HepG2 (cell line): ENCODE measurements at regions not wholly inside any gene's neighbourhood (a gene's known extent, or its start where the extent isn't known, plus 50 kb on each side); places are given as distances from the start of the nearest gene placed in this dataset.

Experiments
- ATAC-seq: fragments of 200-7000 bp; cut with Tn5 transposase; 3 replicates; pipeline ENCODE4 v1.9.1; 2020; ENCODE audit warnings: mild to moderate bottlenecking, moderate library complexity
- BruUV-seq: library from RNA; stranded (reverse); fragments of 400-500 nt; replicated peaks from 2 replicates; lab custom pipeline; 2021; lab: Mats Ljungman, UMichigan
- CTCF ChIA-PET: fragments of 300-600 bp; formaldehyde crosslinking; extraction: SDS; loops from one replicate; lab custom pipeline; 2021; ENCODE audit warnings: low total read pairs, inconsistent platforms, low intra/inter-chr PET ratio; lab: Yijun Ruan, JAX
- POLR2A ChIA-PET: fragments of 350-600 bp; sonication (Branson Sonifier 250); formaldehyde crosslinking; loops from one replicate; lab custom pipeline; 2020; ENCODE audit warnings: antibody characterized with exemption, inconsistent platforms; lab: Yijun Ruan, JAX
- DNase-seq: peaks from one replicate; pipeline ENCODE4 v3.0.0-alpha.2; 2015; ENCODE audit warnings: low spot score
- FAIRE-seq: peaks from 3 replicates; lab custom pipeline; 2011; peaks lifted over from hg19 to GRCh38; lab: Jason Lieb, UNC
- H2AFZ ChIP-seq: one replicate; pipeline ENCODE4 v1.6.1; 2011; ENCODE audit warnings: low read length, inconsistent platforms
- H3K27ac ChIP-seq: fragments of 300-600 bp; 3 replicates; pipeline ENCODE4 v1.8.0; 2011; ENCODE audit warnings: mixed run types, mild to moderate bottlenecking, mixed read lengths, low read length, inconsistent platforms; ENCODE audit not compliant: insufficient read depth; ENCODE audit errors: extremely low read length
- H3K27me3 ChIP-seq, 2 experiments: fragments of 200-600 bp in 1 of 2; 2 replicates in 1 of 2; 3 replicates in 1 of 2; pipeline versions ENCODE4 v1.6.0 to v1.8.0; 2011; ENCODE audit warnings: low read length in 2 of 2, mild to moderate bottlenecking in 2 of 2, moderate library complexity in 2 of 2, inconsistent platforms in 1 of 2; ENCODE audit not compliant: insufficient read depth in 2 of 2, control insufficient read depth in 1 of 2
- H3K36me3 ChIP-seq, 2 experiments: fragments of 200-600 bp in 1 of 2; replicated peaks in 1 of 2; 2 replicates in 1 of 2; 3 replicates in 1 of 2; pipeline versions ENCODE4 v1.5.1 to v1.8.0; 2011; ENCODE audit warnings: low read length in 2 of 2, inconsistent platforms in 1 of 2; ENCODE audit not compliant: insufficient read depth in 2 of 2, control insufficient read depth in 1 of 2
- H3K4me1 ChIP-seq: 2 replicates; pipeline ENCODE4 v1.5.1; 2012; ENCODE audit warnings: low read length, inconsistent platforms; ENCODE audit not compliant: insufficient read depth
- H3K4me2 ChIP-seq: 2 replicates; pipeline ENCODE4 v1.6.0; 2011; ENCODE audit warnings: low read depth, low read length, inconsistent platforms
- H3K4me3 ChIP-seq, 3 experiments: fragments of 200-600 bp in 1 of 3; sonication (generic), shearing (Covaris generic) in 1 of 3; replicated peaks in 1 of 3; 2 replicates each; pipeline ENCODE4 v1.5.1; 2011 to 2016; ENCODE audit warnings: low read length in 3 of 3, inconsistent platforms in 2 of 3, low read depth in 2 of 3, mild to moderate bottlenecking in 2 of 3, control low read depth in 1 of 3, mixed read lengths in 1 of 3; ENCODE audit not compliant: insufficient read depth in 1 of 3
- H3K79me2 ChIP-seq: one replicate; pipeline ENCODE4 v1.6.1; 2011; ENCODE audit warnings: low read length, inconsistent platforms; ENCODE audit not compliant: insufficient read depth
- H3K9ac ChIP-seq: 2 replicates; pipeline ENCODE4 v1.6.0; 2011; ENCODE audit warnings: mild to moderate bottlenecking, low read depth, low read length, inconsistent platforms; ENCODE audit not compliant: insufficient read depth
- H3K9me3 ChIP-seq: 2 replicates; pipeline ENCODE4 v1.5.1; 2012; ENCODE audit warnings: mild to moderate bottlenecking, low read length
- H4K20me1 ChIP-seq: 2 replicates; pipeline ENCODE4 v1.6.0; 2011; ENCODE audit warnings: inconsistent platforms, mild to moderate bottlenecking, low read length, moderate library complexity; ENCODE audit not compliant: insufficient read depth
- ELF4 ChIP-seq: sonication (generic); formaldehyde crosslinking; IDR thresholded peaks from 2 replicates; pipeline ENCODE4 v1.5.0; 2020; ENCODE audit warnings: missing genetic modification reagents, mild to moderate bottlenecking, moderate library complexity, borderline replicate concordance
- GABPB1 ChIP-seq: IDR thresholded peaks from 2 replicates; pipeline ENCODE4 v1.6.1; 2016; ENCODE audit warnings: mild to moderate bottlenecking, missing genetic modification reagents, moderate library complexity, missing compliant biosample characterization
- HOXA7 ChIP-seq: sonication (generic); formaldehyde crosslinking; IDR thresholded peaks from 2 replicates; pipeline ENCODE4 v1.8.1; 2022; ENCODE audit warnings: mild to moderate bottlenecking, missing genetic modification reagents, moderate library complexity
- MBD4 ChIP-seq: IDR thresholded peaks from 2 replicates; pipeline ENCODE4 v1.6.1; 2012; ENCODE audit warnings: low read length, inconsistent platforms, borderline replicate concordance
- MTA3 ChIP-seq: sonication (generic); formaldehyde crosslinking; IDR thresholded peaks from 2 replicates; pipeline ENCODE4 v1.4.0; 2020; ENCODE audit warnings: missing genetic modification reagents
- PCBP2 ChIP-seq: fragments of 200-400 bp; formaldehyde crosslinking; optimal IDR thresholded peaks from 2 replicates; pipeline ENCODE3; 2018; ENCODE audit warnings: low read length, low read depth; ENCODE audit not compliant: poor library complexity, severe bottlenecking
- REL ChIP-seq: sonication (generic); formaldehyde crosslinking; conservative IDR thresholded peaks from 2 replicates; pipeline ENCODE4 v1.8.0; 2022; ENCODE audit warnings: mild to moderate bottlenecking, missing genetic modification reagents, moderate library complexity
- RFX5 ChIP-seq: IDR thresholded peaks from 2 replicates; pipeline ENCODE4 v1.6.1; 2011; ENCODE audit warnings: low read depth, low read length, improper control_type of control experiment
- SP140L ChIP-seq: sonication (generic); formaldehyde crosslinking; IDR thresholded peaks from 2 replicates; pipeline ENCODE4 v1.4.0; 2020; ENCODE audit warnings: missing genetic modification reagents, borderline replicate concordance
- SRSF4 ChIP-seq: fragments of 200-400 bp; formaldehyde crosslinking; IDR thresholded peaks from one replicate; pipeline ENCODE4 v1.6.1; 2018; ENCODE audit warnings: mild to moderate bottlenecking, low read depth, low read length, moderate library complexity; ENCODE audit not compliant: poor library complexity, severe bottlenecking
- ZNF180 ChIP-seq: sonication (generic); formaldehyde crosslinking; IDR thresholded peaks from 2 replicates; pipeline ENCODE4 v1.4.0; 2020; ENCODE audit warnings: low read depth, missing genetic modification reagents, borderline replicate concordance
- ZNF569 ChIP-seq: sonication (generic); formaldehyde crosslinking; IDR thresholded peaks from 2 replicates; pipeline ENCODE4 v1.5.0; 2020; ENCODE audit warnings: mild to moderate bottlenecking, missing genetic modification reagents, moderate library complexity, borderline replicate concordance
- ZNF782 ChIP-seq: sonication (generic); formaldehyde crosslinking; IDR thresholded peaks from 2 replicates; pipeline ENCODE4 v1.4.0; 2020; ENCODE audit warnings: missing genetic modification reagents, mild to moderate bottlenecking, borderline replicate concordance
- WGBS: methylation state at CpG from one replicate; pipeline ENCODE4 v1.1.6; 2017; ENCODE audit warnings: low lambda C conversion rate; 5-methylcytosine and 5-hydroxymethylcytosine counted together
- in situ Hi-C: cut with HindIII; loops from 2 replicates; pipeline ENCODE4 v1.10.0; 2017; ENCODE audit warnings: low pct_unique_long_range_greater_than_20kb; ENCODE audit not compliant: extremely low pct_ligation_motif_present
- intact Hi-C: fragments of 100-400 bp; cut with micrococcal nuclease; formaldehyde crosslinking; loops from one replicate; pipeline ENCODE4 v1.10.0; 2022; ENCODE audit not compliant: unreplicated experiment
- TF ChIP-seq, protein P1 (sequence below): sonication (generic); formaldehyde crosslinking; IDR thresholded peaks from 2 replicates; pipeline ENCODE4 v1.5.0; 2020; ENCODE audit warnings: missing genetic modification reagents
- TF ChIP-seq, protein P2 (sequence below): sonication (generic); formaldehyde crosslinking; IDR thresholded peaks from 2 replicates; pipeline ENCODE4 v1.8.0; 2022; ENCODE audit warnings: mild to moderate bottlenecking, missing genetic modification reagents, moderate library complexity
- TF ChIP-seq, protein P3 (sequence below): sonication (generic); formaldehyde crosslinking; IDR thresholded peaks from 2 replicates; pipeline ENCODE4 v1.5.1; 2020; ENCODE audit warnings: mild to moderate bottlenecking, moderate library complexity, missing genetic modification reagents
- TF ChIP-seq, protein P4 (sequence below): sonication (generic); formaldehyde crosslinking; IDR thresholded peaks from 2 replicates; pipeline ENCODE4 v1.5.0; 2020; ENCODE audit warnings: mild to moderate bottlenecking, missing genetic modification reagents

- CTCF ChIA-PET, result no interaction called here
These were observed 57.8 kb upstream of the TRPM3 start for GRCh38 chr9:71179183-71179582.

GRCh38 chr9:71177901-71178300 lies 56.5 kb upstream of the TRPM3 start:
- H3K4me2 ChIP-seq, result no peak overlapping the region
- H3K27ac ChIP-seq, result no peak overlapping the region
- no peaks in the 10 kb centered on the region for H3K9me3 ChIP-seq
- no peak overlapping the region for H3K9ac ChIP-seq
- ATAC-seq, result no peak
- POLR2A ChIA-PET, result no interaction called here
- no TSS peak for BruUV-seq
- CTCF ChIA-PET, result no interaction called here
- no peak for DNase-seq
- no peaks in the 10 kb centered on the region for H3K4me1 ChIP-seq
- WGBS, result 27% methylated on average over 3 of the region's 3 CpGs
- H3K79me2 ChIP-seq, result no peaks in the 10 kb centered on the region
- H3K4me3 ChIP-seq, result no peak overlapping the region
- in situ Hi-C loops, result no loop called here
- H2AFZ ChIP-seq, result no peak overlapping the region
- no peak for FAIRE-seq
- H3K27me3 ChIP-seq, result no peaks in the 10 kb centered on the region
- H4K20me1 ChIP-seq, result no peaks in the 10 kb centered on the region
- intact Hi-C loops, result no loop called here
- no peaks in the 10 kb centered on the region for H3K36me3 ChIP-seq
- TF ChIP-seq ELF4 (CRISPR knock-in tag) (no peak), RFX5 (no peak), MBD4 (no peak), HOXA7 (CRISPR knock-in tag) (no peak)
- TF ChIP-seq, protein P1, sequence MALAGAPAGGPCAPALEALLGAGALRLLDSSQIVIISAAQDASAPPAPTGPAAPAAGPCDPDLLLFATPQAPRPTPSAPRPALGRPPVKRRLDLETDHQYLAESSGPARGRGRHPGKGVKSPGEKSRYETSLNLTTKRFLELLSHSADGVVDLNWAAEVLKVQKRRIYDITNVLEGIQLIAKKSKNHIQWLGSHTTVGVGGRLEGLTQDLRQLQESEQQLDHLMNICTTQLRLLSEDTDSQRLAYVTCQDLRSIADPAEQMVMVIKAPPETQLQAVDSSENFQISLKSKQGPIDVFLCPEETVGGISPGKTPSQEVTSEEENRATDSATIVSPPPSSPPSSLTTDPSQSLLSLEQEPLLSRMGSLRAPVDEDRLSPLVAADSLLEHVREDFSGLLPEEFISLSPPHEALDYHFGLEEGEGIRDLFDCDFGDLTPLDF (CRISPR knock-in tag), result no peak
- TF ChIP-seq, protein P2, sequence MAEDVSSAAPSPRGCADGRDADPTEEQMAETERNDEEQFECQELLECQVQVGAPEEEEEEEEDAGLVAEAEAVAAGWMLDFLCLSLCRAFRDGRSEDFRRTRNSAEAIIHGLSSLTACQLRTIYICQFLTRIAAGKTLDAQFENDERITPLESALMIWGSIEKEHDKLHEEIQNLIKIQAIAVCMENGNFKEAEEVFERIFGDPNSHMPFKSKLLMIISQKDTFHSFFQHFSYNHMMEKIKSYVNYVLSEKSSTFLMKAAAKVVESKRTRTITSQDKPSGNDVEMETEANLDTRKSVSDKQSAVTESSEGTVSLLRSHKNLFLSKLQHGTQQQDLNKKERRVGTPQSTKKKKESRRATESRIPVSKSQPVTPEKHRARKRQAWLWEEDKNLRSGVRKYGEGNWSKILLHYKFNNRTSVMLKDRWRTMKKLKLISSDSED, result no peak
- TF ChIP-seq, protein P3, sequence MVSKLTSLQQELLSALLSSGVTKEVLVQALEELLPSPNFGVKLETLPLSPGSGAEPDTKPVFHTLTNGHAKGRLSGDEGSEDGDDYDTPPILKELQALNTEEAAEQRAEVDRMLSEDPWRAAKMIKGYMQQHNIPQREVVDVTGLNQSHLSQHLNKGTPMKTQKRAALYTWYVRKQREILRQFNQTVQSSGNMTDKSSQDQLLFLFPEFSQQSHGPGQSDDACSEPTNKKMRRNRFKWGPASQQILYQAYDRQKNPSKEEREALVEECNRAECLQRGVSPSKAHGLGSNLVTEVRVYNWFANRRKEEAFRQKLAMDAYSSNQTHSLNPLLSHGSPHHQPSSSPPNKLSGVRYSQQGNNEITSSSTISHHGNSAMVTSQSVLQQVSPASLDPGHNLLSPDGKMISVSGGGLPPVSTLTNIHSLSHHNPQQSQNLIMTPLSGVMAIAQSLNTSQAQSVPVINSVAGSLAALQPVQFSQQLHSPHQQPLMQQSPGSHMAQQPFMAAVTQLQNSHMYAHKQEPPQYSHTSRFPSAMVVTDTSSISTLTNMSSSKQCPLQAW, result no peak

More at GRCh38 chr9:71179183-71179582, 57.8 kb upstream of the TRPM3 start:
- no peaks in the 10 kb centered on the region for H3K36me3 ChIP-seq
- DNase-seq (no peak), FAIRE-seq (no peak), ATAC-seq (no peak)
- no peak overlapping the region for H3K4me2 ChIP-seq
- 17% methylated on average over 3 of the region's 3 CpGs for WGBS
- intact Hi-C loops, result no loop called here
- H3K27ac ChIP-seq, result no peak overlapping the region
- no peak overlapping the region for H3K9ac ChIP-seq
- no peaks in the 10 kb centered on the region for H3K79me2 ChIP-seq
- H3K27me3 ChIP-seq, result no peaks in the 10 kb centered on the region
- H3K4me3 ChIP-seq, result no peak overlapping the region
- H4K20me1 ChIP-seq, result no peaks in the 10 kb centered on the region
- no peaks in the 10 kb centered on the region for H3K4me1 ChIP-seq
- no peaks in the 10 kb centered on the region for H3K9me3 ChIP-seq
- BruUV-seq, result no TSS peak
- H2AFZ ChIP-seq, result no peak overlapping the region
- POLR2A ChIA-PET, result no interaction called here
- no peak for TF ChIP-seq GABPB1 (CRISPR knock-in tag)
- no peak for TF ChIP-seq ZNF569
- no peak for TF ChIP-seq ZNF180
- TF ChIP-seq PCBP2, result no peak
- no peak for TF ChIP-seq REL (CRISPR knock-in tag)
- no peak for TF ChIP-seq ZNF782 (CRISPR knock-in tag)
- no peak for TF ChIP-seq MTA3 (CRISPR knock-in tag)
- TF ChIP-seq, protein P4, sequence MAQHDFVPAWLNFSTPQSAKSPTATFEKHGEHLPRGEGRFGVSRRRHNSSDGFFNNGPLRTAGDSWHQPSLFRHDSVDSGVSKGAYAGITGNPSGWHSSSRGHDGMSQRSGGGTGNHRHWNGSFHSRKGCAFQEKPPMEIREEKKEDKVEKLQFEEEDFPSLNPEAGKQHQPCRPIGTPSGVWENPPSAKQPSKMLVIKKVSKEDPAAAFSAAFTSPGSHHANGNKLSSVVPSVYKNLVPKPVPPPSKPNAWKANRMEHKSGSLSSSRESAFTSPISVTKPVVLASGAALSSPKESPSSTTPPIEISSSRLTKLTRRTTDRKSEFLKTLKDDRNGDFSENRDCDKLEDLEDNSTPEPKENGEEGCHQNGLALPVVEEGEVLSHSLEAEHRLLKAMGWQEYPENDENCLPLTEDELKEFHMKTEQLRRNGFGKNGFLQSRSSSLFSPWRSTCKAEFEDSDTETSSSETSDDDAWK (CRISPR knock-in tag), result no peak
- TF ChIP-seq SP140L, result no peak
- no peak for TF ChIP-seq SRSF4
- in situ Hi-C loops, result no loop called here
